ENCODE measurements at regions not wholly inside any gene's neighbourhood (a gene's known extent, or its start where the extent isn't known, plus 50 kb on each side); places are given as distances from the start of the nearest gene placed in this dataset.

GRCh38 chr2:120425014-120425413 lies 79.1 kb downstream of the INHBB start:
- no peak for DNase-seq (ENCODE audit: low read depth)

GRCh38 chr2:120428748-120429147 lies 82.8 kb downstream of the INHBB start:
- DNase-seq (ENCODE audit: low read depth): no peak

GRCh38 chr2:120429586-120430500 lies 83.9 kb downstream of the INHBB start:
- DNase-seq (ENCODE audit: low read depth): no peak

GRCh38 chr2:120430501-120430830 lies 84.5 kb downstream of the INHBB start:
- DNase-seq (ENCODE audit: low read depth): no peak

GRCh38 chr2:120430957-120431356 lies 85.0 kb downstream of the INHBB start:
- DNase-seq (ENCODE audit: low read depth): no peak

GRCh38 chr2:120431386-120432292 lies 85.7 kb downstream of the INHBB start:
- DNase-seq (ENCODE audit: low read depth): no peak

- DNase-seq (ENCODE audit: low read depth): no peak
These were observed 86.5 kb downstream of the INHBB start for GRCh38 chr2:120432293-120432975.

DNA sequence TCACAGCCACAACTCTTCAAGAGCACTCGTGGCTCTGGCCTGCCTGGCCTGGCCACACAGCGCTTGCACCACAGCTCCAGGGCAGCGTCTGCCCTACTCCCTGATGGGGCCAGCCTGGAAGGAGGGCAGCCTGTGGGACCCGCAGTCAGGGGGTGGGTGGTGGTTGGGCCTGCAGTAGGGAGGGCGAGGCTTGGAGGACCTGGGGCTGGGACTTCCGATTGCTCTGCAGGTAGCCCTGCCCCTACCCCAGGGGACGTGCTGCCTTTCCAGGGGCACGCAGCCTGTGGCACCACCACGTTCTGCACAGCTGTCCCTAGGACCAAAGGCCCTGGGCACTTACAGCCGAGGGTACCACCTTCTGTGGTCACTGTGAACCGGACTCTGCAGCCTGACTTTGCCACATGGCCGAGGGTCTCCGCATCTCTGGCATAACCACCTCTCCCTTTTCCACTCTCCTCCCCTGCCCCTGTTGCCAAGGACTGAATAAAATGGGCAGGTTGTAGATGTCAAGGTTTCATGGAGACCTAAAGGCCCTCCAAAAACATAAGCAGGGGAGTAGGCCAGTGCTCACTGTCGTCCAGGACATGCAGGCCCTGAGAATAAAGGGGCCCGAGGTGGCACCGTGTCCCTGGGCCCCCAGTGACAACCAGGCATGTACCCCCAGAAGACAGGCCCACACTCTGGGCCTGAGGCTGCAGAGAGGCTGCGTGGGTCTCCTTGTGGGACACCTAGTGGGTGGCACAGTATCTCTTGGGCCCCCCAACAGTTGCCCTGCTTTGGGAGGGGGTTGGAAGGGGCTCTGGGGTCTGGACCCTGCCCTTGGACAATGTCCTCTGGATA lies 87.3 kb downstream of the INHBB start:
- no peak for DNase-seq (ENCODE audit: low read depth)

GRCh38 chr2:120433816-120434290 lies 87.9 kb downstream of the INHBB start:
- DNase-seq (ENCODE audit: low read depth): no peak

DNA sequence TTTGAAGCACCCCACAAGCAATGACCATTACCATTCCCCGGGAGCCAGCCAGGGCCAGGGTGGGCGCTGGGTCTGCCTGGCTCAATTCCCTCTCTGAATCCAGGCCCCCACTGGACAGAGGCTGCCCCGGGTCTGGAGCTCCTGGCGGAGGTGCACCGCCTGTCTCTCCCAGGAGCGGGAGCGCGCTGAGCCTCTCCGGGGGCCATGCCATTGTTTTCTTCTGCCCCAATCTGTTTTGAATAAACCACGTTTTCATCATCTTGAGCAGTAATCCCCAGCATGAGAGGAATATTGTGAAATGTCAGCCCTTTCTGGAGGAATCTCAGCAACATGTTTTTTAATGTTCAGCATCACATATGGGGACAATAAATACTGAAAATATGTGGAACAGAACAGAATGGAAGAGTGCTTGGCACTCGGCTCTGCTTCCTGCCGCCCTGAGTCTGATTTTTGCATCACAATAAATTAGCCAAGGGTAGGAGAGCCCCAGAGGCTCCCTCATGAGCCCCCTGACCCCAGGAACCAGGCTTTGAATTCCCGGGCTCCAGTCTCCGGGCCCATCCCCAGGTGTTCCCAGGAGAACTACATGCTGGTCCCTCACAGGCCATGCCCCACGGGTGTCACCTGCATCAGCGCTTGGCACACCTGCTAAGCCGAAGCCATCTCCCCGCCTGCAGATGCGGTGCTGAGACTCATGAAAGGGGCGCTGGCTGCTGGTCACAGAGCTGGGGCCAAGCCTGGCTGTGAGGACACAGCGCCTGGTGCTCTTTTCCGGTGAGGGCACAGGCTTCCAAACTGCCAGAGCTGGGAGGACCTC lies 88.8 kb downstream of the INHBB start:
- DNase-seq (ENCODE audit: low read depth): no peak

- DNase-seq (ENCODE audit: low read depth): no peak
These were observed 89.9 kb downstream of the INHBB start for GRCh38 chr2:120435671-120436459.

DNA sequence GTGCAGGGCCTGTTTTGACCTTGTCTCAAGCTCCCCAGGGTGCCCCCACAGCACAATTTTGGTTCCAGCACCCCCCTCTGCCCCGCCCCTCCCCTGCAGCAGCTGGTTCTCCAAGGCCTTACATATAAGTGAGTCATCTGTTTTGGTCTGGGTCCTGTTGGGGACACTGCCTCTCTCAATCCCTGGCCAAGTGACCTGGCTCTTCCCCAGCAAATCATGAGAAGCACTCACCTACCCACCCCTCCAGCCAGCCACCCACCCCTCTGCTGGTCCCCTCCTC lies 90.5 kb downstream of the INHBB start:
- DNase-seq (ENCODE audit: low read depth): no peak

DNA sequence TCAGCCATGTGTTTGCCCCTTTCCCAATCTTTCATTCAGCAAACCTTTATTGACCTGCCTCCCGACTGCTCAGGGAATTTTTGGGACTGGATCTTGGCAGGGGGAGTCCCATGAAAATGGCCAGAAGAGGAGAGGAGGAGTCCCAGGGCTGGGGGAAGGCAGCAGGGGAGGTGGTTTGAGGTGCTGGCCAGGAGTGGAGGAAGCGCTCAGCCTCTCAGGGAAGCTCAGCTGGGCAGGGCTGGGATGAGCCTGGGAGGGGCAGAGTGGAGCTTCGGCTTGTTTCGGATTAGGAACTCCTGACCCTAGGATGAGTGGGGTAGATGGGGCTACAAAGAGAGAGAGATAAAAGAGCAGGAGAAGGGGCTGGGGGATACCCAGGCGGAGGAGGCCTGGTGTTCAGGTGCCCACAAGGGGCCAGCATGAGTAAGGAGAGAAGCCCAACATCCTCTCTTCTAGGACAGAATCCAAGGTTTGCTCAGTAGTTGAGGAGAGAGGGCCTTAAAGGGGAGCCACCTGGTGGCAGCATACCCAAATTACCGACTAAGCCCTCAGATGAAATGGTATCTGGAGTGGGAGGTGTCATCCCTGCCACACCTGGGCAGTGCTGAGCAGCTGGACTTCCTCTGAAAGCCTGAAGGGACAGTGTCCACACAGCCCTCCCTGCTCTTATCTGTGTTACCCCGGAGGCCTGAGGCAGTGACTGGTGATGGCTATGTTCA lies 91.1 kb downstream of the INHBB start:
- DNase-seq (ENCODE audit: low read depth): no peak

DNA sequence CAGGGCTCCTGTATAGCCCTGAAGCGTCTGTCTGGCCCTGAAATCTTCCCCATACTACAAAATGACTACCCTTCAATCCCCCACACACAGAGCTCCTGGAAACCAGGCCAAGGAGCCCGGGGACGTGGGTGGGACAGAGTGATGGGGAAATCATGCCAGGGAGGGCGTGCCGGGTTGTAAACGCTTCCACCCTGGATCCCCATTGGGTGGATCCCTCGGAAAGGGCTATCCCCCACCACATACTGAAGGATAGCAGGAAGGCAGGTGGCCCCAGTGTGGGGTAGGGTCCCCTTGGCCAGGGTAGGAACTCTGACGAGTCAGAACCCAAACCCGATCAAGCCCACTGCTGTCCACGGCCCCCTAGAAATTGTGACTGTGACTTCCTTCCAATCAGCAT lies 91.7 kb downstream of the INHBB start:
- no peak for DNase-seq (ENCODE audit: low read depth)

DNA sequence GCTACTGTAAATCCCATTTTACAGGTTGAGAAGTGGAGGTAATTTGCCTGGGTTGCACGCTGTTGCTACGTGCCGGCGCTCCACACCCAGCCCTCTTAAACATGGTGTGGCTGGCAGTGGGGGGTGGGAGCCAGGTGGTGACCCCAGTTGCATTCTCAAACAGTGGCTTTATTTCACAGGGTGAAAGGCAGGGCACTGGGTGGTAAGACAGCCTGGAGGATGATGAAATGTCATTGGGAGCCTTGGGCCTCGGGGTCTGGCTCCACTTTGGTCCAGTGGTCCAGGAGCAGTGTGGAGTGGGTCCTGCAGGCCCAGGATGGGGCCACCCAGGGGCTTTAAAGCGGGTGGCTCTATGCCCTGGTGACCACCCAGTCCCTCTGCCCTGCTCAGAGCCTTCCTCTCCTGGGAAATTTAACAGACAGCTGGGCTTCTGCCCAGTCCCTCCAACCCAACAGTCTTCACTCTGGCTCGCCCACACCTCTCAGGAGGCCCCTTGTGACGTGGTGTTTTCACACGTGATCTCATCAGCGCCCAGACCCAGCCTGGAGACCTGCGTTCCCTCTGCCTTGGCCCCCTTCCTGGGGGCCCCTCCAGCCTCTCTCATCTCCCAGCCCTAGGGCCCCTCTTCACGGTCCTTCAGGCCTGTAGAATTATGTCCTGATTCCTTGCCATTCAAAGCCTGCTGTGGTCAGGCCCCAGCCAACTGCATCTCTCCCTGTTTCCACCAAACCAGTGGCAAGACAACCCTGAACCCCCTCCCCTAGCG lies 92.5 kb downstream of the INHBB start:
- no peak for DNase-seq (ENCODE audit: low read depth)

DNA sequence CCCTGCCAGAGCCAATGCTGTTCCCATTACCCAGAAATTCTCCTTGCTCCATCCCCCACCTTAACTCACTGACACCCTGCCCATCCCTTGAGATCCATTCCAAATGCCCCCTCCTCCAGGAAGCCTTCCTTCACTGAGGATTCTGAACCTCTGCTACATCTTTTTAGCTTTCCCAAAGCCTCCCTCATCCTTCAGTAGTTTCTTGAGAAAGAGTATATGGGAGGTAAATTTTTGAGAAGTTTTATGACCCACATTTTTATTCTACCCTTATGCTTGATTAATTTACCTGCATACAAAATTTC lies 93.1 kb downstream of the INHBB start:
- DNase-seq (ENCODE audit: low read depth): no peak

- DNase-seq (ENCODE audit: low read depth): no peak
These were observed 93.9 kb downstream of the INHBB start for GRCh38 chr2:120439637-120440384.

All from activated T-cell treated with anti-CD3 and anti-CD28 coated beads for 1 hour (primary cell).